H1 (cell line): ENCODE measurements at regions not wholly inside any gene's neighbourhood (a gene's known extent, or its start where the extent isn't known, plus 50 kb on each side); places are given as distances from the start of the nearest gene placed in this dataset.

Experiments used
- CTCF ChIA-PET: fragments of 300-600 bp; sonication (Branson Sonifier 250); formaldehyde crosslinking; loops from one replicate; lab custom pipeline; 2021; ENCODE audit not compliant: partially characterized antibody; lab: Charles Lee
- POLR2A ChIA-PET: fragments of 300-600 bp; sonication (Branson Sonifier 250); formaldehyde crosslinking; loops from one replicate; lab custom pipeline; 2021; ENCODE audit warnings: inconsistent platforms; ENCODE audit not compliant: partially characterized antibody; lab: Charles Lee
- DNase-seq, 2 experiments: peaks; one replicate each; pipeline versions ENCODE4 v3.0.0 to v3.0.0-alpha.2; 2010 to 2022; ENCODE audit warnings: low spot score in 2 of 2, low read depth in 1 of 2, mixed read lengths in 1 of 2
- FAIRE-seq: peaks from 2 replicates; lab custom pipeline; 2011; peaks lifted over from hg19 to GRCh38; lab: Jason Lieb, UNC
- H2AFZ ChIP-seq: 2 replicates; pipeline ENCODE4 v1.8.1; 2012; ENCODE audit warnings: low read length, inconsistent platforms
- H2AK5ac ChIP-seq: 2 replicates; pipeline ENCODE4 v1.6.1; 2013; ENCODE audit warnings: low read depth, low read length
- H2BK120ac ChIP-seq: replicated peaks from 2 replicates; pipeline ENCODE3; 2013; ENCODE audit warnings: low read depth, low read length, inconsistent platforms
- H2BK12ac ChIP-seq: 2 replicates; pipeline ENCODE4 v1.6.1; 2013; ENCODE audit warnings: low read depth, low read length
- H2BK15ac ChIP-seq: 2 replicates; pipeline ENCODE4 v1.6.1; 2013; ENCODE audit warnings: low read length
- H2BK20ac ChIP-seq: 2 replicates; pipeline ENCODE4 v1.6.1; 2013; ENCODE audit warnings: low read length
- H2BK5ac ChIP-seq: 2 replicates; pipeline ENCODE4 v1.6.1; 2013; ENCODE audit warnings: low read depth, low read length
- H3K14ac ChIP-seq: 2 replicates; pipeline ENCODE4 v1.6.1; 2013; ENCODE audit warnings: inconsistent platforms; ENCODE audit not compliant: insufficient read length
- H3K18ac ChIP-seq: 2 replicates; pipeline ENCODE4 v1.6.1; 2013; ENCODE audit warnings: low read length; ENCODE audit errors: extremely low read depth
- H3K23ac ChIP-seq: 2 replicates; pipeline ENCODE4 v1.6.1; 2013; ENCODE audit warnings: inconsistent platforms; ENCODE audit not compliant: insufficient read length
- H3K23me2 ChIP-seq: 2 replicates; pipeline ENCODE4 v1.6.1; 2013; ENCODE audit warnings: low read depth, low read length
- H3K27ac ChIP-seq: 2 replicates; pipeline ENCODE4 v1.6.1; 2011; ENCODE audit warnings: low read depth, low read length, inconsistent platforms
- H3K27me3 ChIP-seq, 4 experiments: replicated peaks in 1 of 4; 1 replicate in 1 of 4; 2 replicates in 3 of 4; pipeline versions ENCODE4 v1.6.1 to v1.8.1; 2011 to 2013; ENCODE audit warnings: low read length in 3 of 4, mild to moderate bottlenecking in 3 of 4, inconsistent platforms in 2 of 4, mixed read lengths in 2 of 4, moderate library complexity in 1 of 4; ENCODE audit not compliant: control insufficient read depth in 3 of 4, insufficient read depth in 3 of 4; ENCODE audit errors: extremely low read depth in 1 of 4
- H3K36me3 ChIP-seq, 4 experiments: 2 replicates each; pipeline versions ENCODE4 v1.6.1 to v1.8.1; 2011 to 2013; ENCODE audit warnings: mild to moderate bottlenecking in 4 of 4, low read length in 3 of 4, moderate library complexity in 2 of 4, control low read depth in 1 of 4, inconsistent platforms in 1 of 4; ENCODE audit not compliant: insufficient read depth in 4 of 4, control insufficient read depth in 2 of 4
- H3K4ac ChIP-seq: replicated peaks from 2 replicates; pipeline ENCODE3; 2013; ENCODE audit warnings: low read length, low read depth, mixed read lengths, inconsistent platforms; ENCODE audit not compliant: insufficient read length
- H3K4me1 ChIP-seq, 4 experiments: replicated peaks in 1 of 4; 1 replicate in 1 of 4; 2 replicates in 3 of 4; pipeline versions ENCODE4 v1.6.1 to v1.8.1; 2011 to 2013; ENCODE audit warnings: low read length in 3 of 4, inconsistent platforms in 2 of 4, mixed read lengths in 1 of 4; ENCODE audit not compliant: insufficient read depth in 4 of 4, control insufficient read depth in 3 of 4
- H3K4me2 ChIP-seq, 2 experiments: 2 replicates each; pipeline versions ENCODE4 v1.6.1 to v1.8.1; 2011 to 2013; ENCODE audit warnings: low read depth in 2 of 2, low read length in 2 of 2, control low read depth in 1 of 2, inconsistent platforms in 1 of 2, mild to moderate bottlenecking in 1 of 2; ENCODE audit not compliant: insufficient read depth in 1 of 2
- H3K4me3 ChIP-seq, 4 experiments: fragments of 200-600, 300-600 bp in 1 of 4; sonication (generic), shearing (Covaris generic), sonication (Bioruptor Twin) in 1 of 4; 2 replicates each; pipeline versions ENCODE4 v1.5.1 to v1.8.1; 2011 to 2016; ENCODE audit warnings: low read length in 4 of 4, low read depth in 3 of 4, control low read depth in 2 of 4, inconsistent platforms in 2 of 4, mild to moderate bottlenecking in 2 of 4, mixed read lengths in 1 of 4, moderate library complexity in 1 of 4; ENCODE audit not compliant: insufficient read depth in 2 of 4; ENCODE audit errors: extremely low read depth in 1 of 4
- H3K56ac ChIP-seq: replicated peaks from 2 replicates; pipeline ENCODE3; 2013; ENCODE audit warnings: low read depth, mild to moderate bottlenecking, mixed read lengths, low read length, inconsistent platforms; ENCODE audit not compliant: insufficient read length
- H3K79me1 ChIP-seq: 2 replicates; pipeline ENCODE4 v1.6.1; 2013; ENCODE audit warnings: low read depth, low read length, control low read depth
- H3K79me2 ChIP-seq, 2 experiments: 2 replicates each; pipeline versions ENCODE4 v1.6.1 to v1.8.1; 2012 to 2013; ENCODE audit warnings: low read length in 2 of 2, mild to moderate bottlenecking in 2 of 2, inconsistent platforms in 1 of 2; ENCODE audit not compliant: insufficient read depth in 2 of 2, control insufficient read depth in 1 of 2
- H3K9ac ChIP-seq, 4 experiments: replicated peaks in 1 of 4; 1 replicate in 1 of 4; 2 replicates in 3 of 4; pipeline versions ENCODE4 v1.6.1 to v1.8.1; 2011 to 2013; ENCODE audit warnings: low read depth in 3 of 4, low read length in 3 of 4, control low read depth in 2 of 4, mild to moderate bottlenecking in 2 of 4, moderate library complexity in 2 of 4, inconsistent platforms in 1 of 4; ENCODE audit errors: extremely low read depth in 1 of 4
- H3K9me3 ChIP-seq, 2 experiments: 2 replicates each; pipeline versions ENCODE4 v1.6.1 to v1.8.1; 2012 to 2013; ENCODE audit warnings: mild to moderate bottlenecking in 2 of 2, moderate library complexity in 2 of 2, control low read depth in 1 of 2, inconsistent platforms in 1 of 2, low read depth in 1 of 2, low read length in 1 of 2, mixed read lengths in 1 of 2; ENCODE audit not compliant: insufficient read depth in 2 of 2
- H4K20me1 ChIP-seq, 2 experiments: replicated peaks in 1 of 2; 2 replicates each; pipeline versions ENCODE3 to v1.8.1; 2011 to 2013; ENCODE audit warnings: inconsistent platforms in 2 of 2, low read length in 2 of 2, mild to moderate bottlenecking in 1 of 2; ENCODE audit not compliant: insufficient read depth in 2 of 2, control insufficient read depth in 1 of 2
- H4K5ac ChIP-seq: 2 replicates; pipeline ENCODE4 v1.6.1; 2013; ENCODE audit warnings: low read length, low read depth, mixed read lengths, inconsistent platforms; ENCODE audit not compliant: insufficient read length
- H4K8ac ChIP-seq: 2 replicates; pipeline ENCODE4 v1.8.0; 2013; ENCODE audit warnings: mild to moderate bottlenecking, moderate library complexity, low read length, inconsistent platforms; ENCODE audit not compliant: insufficient read depth; ENCODE audit errors: extremely low read depth
- H4K91ac ChIP-seq: replicated peaks from 2 replicates; pipeline ENCODE3; 2013; ENCODE audit warnings: low read length, mixed read lengths, inconsistent platforms; ENCODE audit not compliant: insufficient read length
- CBX5 ChIP-seq: fragments of 300-800, 300-1000 bp; sonication (generic); IDR thresholded peaks from 2 replicates; pipeline ENCODE4 v1.7.1; 2016; ENCODE audit warnings: antibody characterized with exemption, low read length, low read depth
- CREB1 ChIP-seq: IDR thresholded peaks from 2 replicates; pipeline ENCODE4 v1.6.1; 2012; ENCODE audit warnings: inconsistent platforms
- EP300 ChIP-seq, 2 experiments: IDR thresholded peaks; 1 replicate in 1 of 2; 2 replicates in 1 of 2; pipeline ENCODE4 v1.6.1; 2011 to 2012; ENCODE audit warnings: low read depth in 2 of 2, low read length in 2 of 2, mild to moderate bottlenecking in 2 of 2, borderline replicate concordance in 1 of 2, inconsistent platforms in 1 of 2, moderate library complexity in 1 of 2
- POLR2A ChIP-seq, 2 experiments: IDR thresholded peaks; 1 replicate in 1 of 2; 2 replicates in 1 of 2; pipeline ENCODE4 v1.6.1; 2011; ENCODE audit warnings: low read depth in 2 of 2, low read length in 2 of 2, mild to moderate bottlenecking in 2 of 2; ENCODE audit errors: control extremely low read depth in 1 of 2
- POLR2AphosphoS5 ChIP-seq: IDR thresholded peaks from 2 replicates; pipeline ENCODE4 v1.6.1; 2011; ENCODE audit warnings: low read depth, low read length
- RAD21 ChIP-seq, 2 experiments: IDR thresholded peaks in 1 of 2; conservative IDR thresholded peaks in 1 of 2; 2 replicates each; pipeline ENCODE4 v1.6.1; 2011; ENCODE audit warnings: low read depth in 2 of 2, low read length in 2 of 2, improper control_type of control experiment in 1 of 2, inconsistent platforms in 1 of 2, mild to moderate bottlenecking in 1 of 2, moderate library complexity in 1 of 2
- RFX5 ChIP-seq: IDR thresholded peaks from 2 replicates; pipeline ENCODE4 v1.6.1; 2011; ENCODE audit warnings: low read depth, low read length, improper control_type of control experiment, borderline replicate concordance
- RNF2 ChIP-seq: fragments of 200-900, 300-1000 bp; sonication (generic); IDR thresholded peaks from 2 replicates; pipeline ENCODE4 v1.7.1; 2016; ENCODE audit warnings: borderline replicate concordance, low read depth, mild to moderate bottlenecking, antibody characterized with exemption, low read length; ENCODE audit not compliant: poor library complexity, severe bottlenecking; ENCODE audit errors: missing control alignments
- SP1 ChIP-seq: IDR thresholded peaks from 2 replicates; pipeline ENCODE4 v1.6.1; 2011; ENCODE audit warnings: low read depth, low read length
- SRF ChIP-seq: IDR thresholded peaks from 2 replicates; pipeline ENCODE4 v1.6.1; 2011; ENCODE audit warnings: mild to moderate bottlenecking, low read depth, low read length, moderate library complexity
- YY1 ChIP-seq: IDR thresholded peaks from 2 replicates; pipeline ENCODE4 v1.6.1; 2011; ENCODE audit warnings: low read depth, mild to moderate bottlenecking, low read length
- ZNF274 ChIP-seq: IDR thresholded peaks from 2 replicates; pipeline ENCODE4 v1.7.0; 2012; ENCODE audit warnings: low read length, borderline replicate concordance; ENCODE audit errors: extremely low read depth
- WGBS, 2 experiments: shearing (Covaris generic) in 1 of 2; methylation state at CpG; one replicate each; pipeline versions ENCODE4 v1.1.6 to v1.1.7; 2013 to 2015; ENCODE audit warnings: low lambda C conversion rate in 2 of 2, mixed read lengths in 2 of 2, inconsistent platforms in 1 of 2, low coverage in 1 of 2, missing lambda C conversion rate in 1 of 2; ENCODE audit not compliant: insufficient replicate concordance in 2 of 2, insufficient coverage in 1 of 2, insufficient read length in 1 of 2; ENCODE audit errors: extremely low coverage in 1 of 2, missing lambda C conversion rate in 1 of 2; 5-methylcytosine and 5-hydroxymethylcytosine counted together
- TF ChIP-seq, protein P1 (sequence below): IDR thresholded peaks from 2 replicates; pipeline ENCODE4 v1.6.1; 2011; ENCODE audit warnings: low read depth, mild to moderate bottlenecking, low read length; ENCODE audit not compliant: insufficient read depth

- H4K91ac ChIP-seq = peak overlapping the region; percentile 86
- POLR2A ChIA-PET = interaction anchor here (1.0 to 1.3 kb wide), 2 partner anchors 9 to 17 kb away, joined by 3 read pairs; no protein-coding TSS in a partner anchor
- no peak overlapping the region; the same call in 1 of the 2 replicates for H2BK15ac ChIP-seq
- no peaks in the 10 kb centered on the region for H3K27me3 ChIP-seq
- WGBS, 2 experiments = 89% methylated on average over 1 of the region's 1 CpG; no CpG with 5 or more reads in 1 of the 2 experiments
- CTCF ChIA-PET = interaction anchor here (0.7 to 2.5 kb wide), 10 partner anchors 9 to 206 kb away, joined by 3 to 11 read pairs (median 4); no protein-coding TSS in a partner anchor
- no peaks in the 10 kb centered on the region for H3K23me2 ChIP-seq
- H3K14ac ChIP-seq = no peak overlapping the region
- H3K79me2 ChIP-seq = no peaks in the 10 kb centered on the region
- H3K9ac ChIP-seq = no peak overlapping the region
- peak overlapping the region; percentile 37; the same call in 1 of the 2 replicates for H2BK5ac ChIP-seq
- H2AFZ ChIP-seq = peak overlapping the region; percentile 47; the same call in 1 of the 2 replicates
- H3K4me3 ChIP-seq = no peak overlapping the region; a peak in 1 of 8 replicates
- H4K20me1 ChIP-seq = no peaks in the 10 kb centered on the region
- H3K79me1 ChIP-seq = no peaks in the 10 kb centered on the region
- H2BK20ac ChIP-seq = peak overlapping the region; percentile 93
- H2BK120ac ChIP-seq = peak overlapping the region; percentile 41
- peak overlapping the region; percentile 2 for H4K5ac ChIP-seq
- no peaks in the 10 kb centered on the region for H3K9me3 ChIP-seq
- H3K4me1 ChIP-seq = peaks cover 2 to 18% (median 9%) of the 10 kb centered on the region in 4 experiments; a peak in 4 of 7 replicates
- peak overlapping the region; percentile 49; the same call in 1 of the 2 replicates for H2AK5ac ChIP-seq
- H4K8ac ChIP-seq = no peak overlapping the region
- no peak overlapping the region for H3K4me2 ChIP-seq
- FAIRE-seq (no peak), DNase-seq (no peak)
- H3K56ac ChIP-seq = no peak overlapping the region
- no peaks in the 10 kb centered on the region for H3K36me3 ChIP-seq
- H2BK12ac ChIP-seq = peak overlapping the region; percentile 91; the same call in 1 of the 2 replicates
- peak overlapping the region; percentile 52 for H3K18ac ChIP-seq
- peak overlapping the region; percentile 70 for H3K4ac ChIP-seq
- no peak overlapping the region for H3K27ac ChIP-seq
- H3K23ac ChIP-seq = no peak overlapping the region
- TF ChIP-seq POLR2A (IDR thresholded peaks at IDR 0.05; ENCODE audit: control extremely low read depth in 1 of 2, low read depth in 2 of 2, low read length in 2 of 2) (no peak), POLR2AphosphoS5 (no peak), SRF (no peak), ZNF274 (no peak), CBX5 (no peak), RNF2 (no peak), RAD21 (IDR thresholded peaks at IDR 0.05 in 1 of 2, conservative IDR thresholded peaks at IDR 0.05 in 1 of 2; ENCODE audit: low read depth in 2 of 2, low read length in 2 of 2) (no peak), CREB1 (no peak), SP1 (no peak), YY1 (no peak), EP300 (IDR thresholded peaks at IDR 0.05; ENCODE audit: borderline replicate concordance in 1 of 2, low read depth in 2 of 2, low read length in 2 of 2) (no peak), RFX5 (no peak)
- TF ChIP-seq, protein P1, sequence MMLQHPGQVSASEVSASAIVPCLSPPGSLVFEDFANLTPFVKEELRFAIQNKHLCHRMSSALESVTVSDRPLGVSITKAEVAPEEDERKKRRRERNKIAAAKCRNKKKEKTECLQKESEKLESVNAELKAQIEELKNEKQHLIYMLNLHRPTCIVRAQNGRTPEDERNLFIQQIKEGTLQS = no peak
Observed at GRCh38 chr7:49038821-49039358, 114.5 kb downstream of the CDC14C start.
